K562 (cell line): ENCODE measurements at regions not wholly inside any gene's neighbourhood (a gene's known extent, or its start where the extent isn't known, plus 50 kb on each side); places are given as distances from the start of the nearest gene placed in this dataset.

Experiments used
- ATAC-seq: fragments of 200-7000 bp; cut with Tn5 transposase; 3 replicates; pipeline ENCODE4 v1.9.1; 2020; ENCODE audit warnings: moderate library complexity
- BruUV-seq: library from RNA; stranded (reverse); fragments of 400-500 nt; replicated peaks from 2 replicates; lab custom pipeline; 2021; lab: Mats Ljungman, UMichigan
- CTCF ChIA-PET: fragments of 300-600 bp; formaldehyde crosslinking; extraction: SDS; loops from one replicate; lab custom pipeline; 2021; ENCODE audit warnings: low intra/inter-chr PET ratio; lab: Yijun Ruan, JAX
- POLR2A ChIA-PET: fragments of 300-600, 350-650 bp; sonication (Branson Sonifier 250); formaldehyde crosslinking; extraction: SDS; loops from one replicate; lab custom pipeline; 2021; ENCODE audit warnings: antibody characterized with exemption, inconsistent platforms; lab: Yijun Ruan, JAX
- DNase-seq, 4 experiments: peaks; one replicate each; pipeline versions ENCODE4 v3.0.0 to v3.0.0-alpha.2; 2011 to 2018; ENCODE audit warnings: low spot score in 3 of 4, mixed read lengths in 3 of 4; ENCODE audit errors: extremely low read depth in 1 of 4
- FAIRE-seq: peaks from 2 replicates; lab custom pipeline; 2011; peaks lifted over from hg19 to GRCh38; lab: Jason Lieb, UNC
- H2AFZ ChIP-seq: 2 replicates; pipeline ENCODE4 v1.6.0; 2011; ENCODE audit warnings: low read depth, low read length, control low read depth, inconsistent platforms
- H3K27ac ChIP-seq: fragments of 200-600 bp; 3 replicates; pipeline ENCODE4 v1.8.0; 2011; ENCODE audit warnings: low read depth, mild to moderate bottlenecking, control low read depth, inconsistent platforms, low read length, moderate library complexity, mixed read lengths; ENCODE audit errors: extremely low read depth
- H3K27me3 ChIP-seq, 2 experiments: fragments of 300-600 bp in 1 of 2; 2 replicates in 1 of 2; 3 replicates in 1 of 2; pipeline versions ENCODE4 v1.6.0 to v1.8.0; 2011; ENCODE audit warnings: inconsistent platforms in 2 of 2, low read length in 2 of 2, mild to moderate bottlenecking in 1 of 2, mixed read lengths in 1 of 2, moderate library complexity in 1 of 2; ENCODE audit not compliant: control insufficient read depth in 2 of 2, insufficient read depth in 2 of 2
- H3K36me3 ChIP-seq: fragments of 300-600 bp; 3 replicates; pipeline ENCODE4 v1.8.0; 2011; ENCODE audit warnings: mild to moderate bottlenecking, low read length, inconsistent platforms; ENCODE audit not compliant: control insufficient read depth, insufficient read depth
- H3K4me1 ChIP-seq, 2 experiments: fragments of 200-600 bp in 1 of 2; replicated peaks in 1 of 2; 2 replicates in 1 of 2; 3 replicates in 1 of 2; pipeline versions ENCODE4 v1.5.1 to v1.8.0; 2011; ENCODE audit warnings: inconsistent platforms in 2 of 2, low read length in 2 of 2, mild to moderate bottlenecking in 1 of 2, mixed read lengths in 1 of 2, moderate library complexity in 1 of 2; ENCODE audit not compliant: control insufficient read depth in 2 of 2, insufficient read depth in 2 of 2
- H3K4me2 ChIP-seq: 2 replicates; pipeline ENCODE4 v1.6.1; 2011; ENCODE audit warnings: low read length, control low read depth, inconsistent platforms, mixed read lengths; ENCODE audit not compliant: insufficient read depth
- H3K4me3 ChIP-seq: fragments of 200-600 bp; sonication (generic), shearing (Covaris generic); 2 replicates; pipeline ENCODE4 v1.5.1; 2016; ENCODE audit warnings: control low read depth, inconsistent platforms
- H3K79me2 ChIP-seq: fragments of 200-600 bp; 3 replicates; pipeline ENCODE4 v1.8.0; 2011; ENCODE audit warnings: low read length, inconsistent platforms; ENCODE audit not compliant: control insufficient read depth, insufficient read depth
- H3K9ac ChIP-seq, 2 experiments: 2 replicates each; pipeline versions ENCODE4 v1.6.0 to v1.6.1; 2011; ENCODE audit warnings: low read depth in 2 of 2, low read length in 2 of 2, control low read depth in 1 of 2, inconsistent platforms in 1 of 2, mild to moderate bottlenecking in 1 of 2, mixed read lengths in 1 of 2; ENCODE audit not compliant: insufficient read depth in 1 of 2
- H3K9me1 ChIP-seq: one replicate; pipeline ENCODE4 v1.6.0; 2011; ENCODE audit warnings: inconsistent platforms, mild to moderate bottlenecking, low read length, moderate library complexity; ENCODE audit not compliant: control insufficient read depth, insufficient read depth
- H3K9me3 ChIP-seq: replicated peaks from 2 replicates; pipeline ENCODE4 v1.5.1; 2011; ENCODE audit warnings: low read depth, low read length, inconsistent platforms; ENCODE audit not compliant: control insufficient read depth, insufficient read depth
- H4K20me1 ChIP-seq: replicated peaks from 2 replicates; pipeline ENCODE4 v1.6.1; 2011; ENCODE audit warnings: low read length, inconsistent platforms, mixed read lengths; ENCODE audit not compliant: control insufficient read depth, insufficient read depth
- BACH1 ChIP-seq: fragments of 200-800 bp; sonication (Bioruptor generic); IDR thresholded peaks from 2 replicates; pipeline ENCODE4 v1.6.1; 2016; ENCODE audit warnings: missing genetic modification characterization, missing compliant biosample characterization
- CAMTA2 ChIP-seq: fragments of 250-450 bp; sonication (Bioruptor Pico); conservative IDR thresholded peaks from 2 replicates; pipeline ENCODE4 v1.5.1; 2022
- CREM ChIP-seq: IDR thresholded peaks from 2 replicates; pipeline ENCODE4 v1.6.1; 2014; ENCODE audit warnings: antibody characterized with exemption, low read depth
- DMBX1 ChIP-seq: fragments of 250-450 bp; sonication (Bioruptor Pico); IDR thresholded peaks from 2 replicates; pipeline ENCODE4 v1.8.0; 2022; ENCODE audit warnings: inconsistent platforms, mild to moderate bottlenecking, moderate library complexity, borderline replicate concordance
- EWSR1 ChIP-seq: fragments of 450-650 bp; IDR thresholded peaks from 2 replicates; pipeline ENCODE4 v1.6.1; 2018; ENCODE audit warnings: borderline replicate concordance, mild to moderate bottlenecking, low read depth, moderate library complexity; ENCODE audit not compliant: partially characterized antibody
- FIP1L1 ChIP-seq: fragments of 200-400 bp; formaldehyde crosslinking; IDR thresholded peaks from 2 replicates; pipeline ENCODE4 v1.6.1; 2018; ENCODE audit warnings: mild to moderate bottlenecking, low read depth, low read length; ENCODE audit not compliant: poor library complexity, severe bottlenecking
- HDAC3 ChIP-seq: fragments of 450-650 bp; IDR thresholded peaks from 2 replicates; pipeline ENCODE4 v1.6.1; 2018; ENCODE audit warnings: borderline replicate concordance, mild to moderate bottlenecking, moderate library complexity; ENCODE audit not compliant: partially characterized antibody
- LEF1 ChIP-seq: fragments of 450-650 bp; IDR thresholded peaks from 2 replicates; pipeline ENCODE4 v1.6.1; 2016; ENCODE audit warnings: mild to moderate bottlenecking
- PRPF4 ChIP-seq: fragments of 200-400 bp; formaldehyde crosslinking; IDR thresholded peaks from one replicate; pipeline ENCODE4 v1.6.1; 2017; ENCODE audit warnings: low read length, low read depth, mild to moderate bottlenecking; ENCODE audit not compliant: insufficient read depth, poor library complexity, severe bottlenecking
- RBM34 ChIP-seq: fragments of 200-400 bp; formaldehyde crosslinking; IDR thresholded peaks from 2 replicates; pipeline ENCODE4 v1.6.1; 2018; ENCODE audit warnings: low read length, borderline replicate concordance; ENCODE audit not compliant: insufficient read depth
- SRSF1 ChIP-seq: fragments of 200-400 bp; formaldehyde crosslinking; IDR thresholded peaks from 2 replicates; pipeline ENCODE4 v1.6.1; 2017; ENCODE audit warnings: mild to moderate bottlenecking, low read depth, low read length, moderate library complexity
- TARDBP ChIP-seq: fragments of 450-650 bp; IDR thresholded peaks from 2 replicates; pipeline ENCODE4 v1.6.1; 2016
- TCF15 ChIP-seq: fragments of 250-450 bp; sonication (Bioruptor Pico); IDR thresholded peaks from 2 replicates; pipeline ENCODE4 v1.8.0; 2022; ENCODE audit warnings: moderate library complexity, mild to moderate bottlenecking, inconsistent platforms
- ZNF561 ChIP-seq: fragments of 450-650 bp; formaldehyde crosslinking; conservative IDR thresholded peaks from 2 replicates; pipeline ENCODE4 v1.4.0; 2020; ENCODE audit warnings: mild to moderate bottlenecking, moderate library complexity
- WGBS: fragments of 100-300 bp; shearing (Covaris generic); methylation state at CpG from one replicate; pipeline ENCODE4 v1.1.6; 2016; ENCODE audit warnings: low coverage, mixed read lengths; ENCODE audit not compliant: insufficient coverage; ENCODE audit errors: missing lambda C conversion rate; 5-methylcytosine and 5-hydroxymethylcytosine counted together
- in situ Hi-C: fragments of 300-500 bp; cut with MboI; formaldehyde crosslinking; loops from 4 replicates; pipeline ENCODE4 v1.15.0; 2018; ENCODE audit warnings: inconsistent platforms, mixed read lengths
- intact Hi-C: fragments of 100-400 bp; cut with micrococcal nuclease; formaldehyde crosslinking; loops from 2 replicates; pipeline ENCODE4 v1.14.2; 2022

- H2AFZ ChIP-seq, result no peak overlapping the region
- no peaks in the 10 kb centered on the region for H3K9me3 ChIP-seq
- H3K4me3 ChIP-seq, result no peak overlapping the region
- no peak for FAIRE-seq
- no peak for DNase-seq
- H3K79me2 ChIP-seq, result no peaks in the 10 kb centered on the region
- CTCF ChIA-PET, result interaction anchor here (1.0 to 1.1 kb wide), 2 partner anchors 40 to 576 kb away, joined by 4 to 6 read pairs; no protein-coding TSS in a partner anchor
- peaks cover 0 to 3% of the 10 kb centered on the region in 2 experiments; a peak in 2 of 5 replicates for H3K27me3 ChIP-seq
- no peaks in the 10 kb centered on the region for H3K9me1 ChIP-seq
- no peak overlapping the region for H3K27ac ChIP-seq
- ATAC-seq, result no peak
- no peak overlapping the region for H3K4me2 ChIP-seq
- POLR2A ChIA-PET, result no interaction called here
- intact Hi-C loops, result loop anchor here (10.0 kb wide), 1 partner anchor 573 kb away; no protein-coding TSS in a partner anchor
- H3K9ac ChIP-seq, result no peak overlapping the region
- no peaks in the 10 kb centered on the region for H3K36me3 ChIP-seq
- 0% methylated on average over 2 of the region's 2 CpGs for WGBS
- H3K4me1 ChIP-seq, result no peaks in the 10 kb centered on the region
- in situ Hi-C loops, result no loop called here
- BruUV-seq, result no TSS peak
- TF ChIP-seq LEF1, result no peak
- no peak for TF ChIP-seq RBM34
- TF ChIP-seq TCF15 (CRISPR knock-in tag), result no peak
- no peak for TF ChIP-seq EWSR1
- TF ChIP-seq ZNF561 (CRISPR knock-in tag), result no peak
- no peak for TF ChIP-seq HDAC3
- no peak for TF ChIP-seq TARDBP
- no peak for TF ChIP-seq FIP1L1
- no peak for TF ChIP-seq DMBX1 (CRISPR knock-in tag)
- no peak for TF ChIP-seq CAMTA2 (CRISPR knock-in tag)
- no peak for TF ChIP-seq SRSF1
- no peak for TF ChIP-seq BACH1 (tag)
- no peak for TF ChIP-seq CREM
- TF ChIP-seq PRPF4, result no peak
- H4K20me1 ChIP-seq, result no peaks in the 10 kb centered on the region
These were observed 56.5 kb upstream of the LHFPL3 start for GRCh38 chr7:104271948-104272347.
